ENCODE measurements at regions not wholly inside any gene's neighbourhood (a gene's known extent, or its start where the extent isn't known, plus 50 kb on each side); places are given as distances from the start of the nearest gene placed in this dataset.

DNA sequence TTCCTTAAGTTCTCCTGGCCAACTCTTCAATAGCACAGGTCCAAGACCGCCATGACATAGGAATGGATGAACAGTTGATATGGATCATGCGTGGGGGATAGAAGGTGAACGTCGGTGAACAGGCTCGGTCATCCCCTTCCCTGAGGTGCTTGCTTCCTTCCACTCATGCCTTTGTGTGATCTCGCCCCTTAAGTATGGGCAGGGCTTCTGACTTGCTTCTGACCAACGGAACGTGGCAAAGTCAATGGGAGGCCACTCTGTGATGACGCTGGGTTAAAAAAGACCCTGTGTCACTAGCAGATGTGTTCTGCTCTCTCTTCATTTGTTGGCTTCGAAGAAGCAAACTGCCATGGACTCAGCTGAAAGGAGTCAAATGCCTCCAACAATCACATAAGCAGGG, 240.5 kb upstream of the TUT7 start:
- Histone ChIP-seq H3K27me3 (ENCODE audit: control insufficient read depth in 3 of 3, insufficient read depth in 3 of 3, low read length in 2 of 3) (no peaks in the 10 kb centered on the region), H3K36me3 (ENCODE audit: control insufficient read depth in 4 of 4, insufficient read depth in 4 of 4, low read length in 4 of 4) (no peaks in the 10 kb centered on the region), H3K27ac (ENCODE audit: low read depth in 1 of 2, low read length in 1 of 2) (no peak overlapping the region), H3K9ac (ENCODE audit: insufficient read depth in 1 of 2, low read length in 2 of 2) (no peak overlapping the region), H3K4me3 (no peak overlapping the region), H3K9me3 (ENCODE audit: control insufficient read depth in 4 of 4, insufficient read depth in 3 of 4, low read length in 3 of 4) (peaks cover 0 to 2% (median 0%) of the 10 kb centered on the region in 4 donors), H3K4me1 (ENCODE audit: control insufficient read depth in 5 of 5, insufficient read depth in 5 of 5, low read length in 5 of 5) (peaks cover 0 to 10% (median 0%) of the 10 kb centered on the region in 5 donors)
- DNase-seq (no peak), ATAC-seq (ENCODE audit: insufficient read depth, low FRiP score) (no peak)
- TF ChIP-seq CTCF (IDR thresholded peaks at IDR 0.05; ENCODE audit: control extremely low read depth, extremely low read depth) = no peak
- 91 to 94% methylated on average over 10 of the region's 10 CpGs for WGBS, 2 donors

DNA sequence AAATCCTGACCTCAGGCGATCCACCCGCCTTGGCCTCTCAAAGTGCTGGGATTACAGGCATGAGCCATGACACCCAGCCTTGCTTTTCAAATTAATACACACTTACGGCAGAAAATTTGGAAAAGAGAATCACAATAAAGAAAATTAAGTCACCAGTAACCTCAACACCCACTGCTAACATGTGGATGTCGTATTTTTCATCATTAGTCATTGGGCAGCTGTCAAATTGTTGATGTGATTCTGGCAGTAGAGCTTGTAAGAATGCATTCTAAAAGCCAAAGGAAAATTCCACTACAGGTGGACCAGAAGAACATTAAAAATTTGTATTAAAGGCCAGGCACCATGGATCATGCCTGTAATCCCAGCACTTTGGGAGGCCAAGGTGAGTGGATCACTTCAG, 237.3 kb upstream of the TUT7 start:
- Histone ChIP-seq H3K9me3 (ENCODE audit: control insufficient read depth in 4 of 4, insufficient read depth in 3 of 4, low read length in 3 of 4) (peaks cover 0 to 2% (median 0%) of the 10 kb centered on the region in 4 donors), H3K4me1 (ENCODE audit: control insufficient read depth in 5 of 5, insufficient read depth in 5 of 5, low read length in 5 of 5) (peaks cover 0 to under 1% (median 0%) of the 10 kb centered on the region in 5 donors), H3K27me3 (ENCODE audit: control insufficient read depth in 3 of 3, insufficient read depth in 3 of 3, low read length in 2 of 3) (no peaks in the 10 kb centered on the region), H3K27ac (ENCODE audit: low read depth in 1 of 2, low read length in 1 of 2) (no peak overlapping the region), H3K36me3 (ENCODE audit: control insufficient read depth in 4 of 4, insufficient read depth in 4 of 4, low read length in 4 of 4) (no peaks in the 10 kb centered on the region), H3K9ac (ENCODE audit: insufficient read depth in 1 of 2, low read length in 2 of 2) (no peak overlapping the region), H3K4me3 (no peak overlapping the region)
- no peak for DNase-seq
- no peak for ATAC-seq (ENCODE audit: insufficient read depth, low FRiP score)
- TF ChIP-seq CTCF (IDR thresholded peaks at IDR 0.05; ENCODE audit: control extremely low read depth, extremely low read depth) = no peak
- 92 to 94% methylated on average over 4 of the region's 4 CpGs for WGBS, 2 donors

GRCh38 chr9:86589730-86590129, 235.5 kb upstream of the TUT7 start:
- Histone ChIP-seq H3K27ac (ENCODE audit: low read depth in 1 of 2, low read length in 1 of 2) (no peak overlapping the region), H3K9ac (ENCODE audit: insufficient read depth in 1 of 2, low read length in 2 of 2) (no peak overlapping the region), H3K27me3 (ENCODE audit: control insufficient read depth in 3 of 3, insufficient read depth in 3 of 3, low read length in 2 of 3) (no peaks in the 10 kb centered on the region), H3K4me3 (no peak overlapping the region), H3K9me3 (ENCODE audit: control insufficient read depth in 4 of 4, insufficient read depth in 3 of 4, low read length in 3 of 4) (peaks cover 0 to 2% (median 0%) of the 10 kb centered on the region in 4 donors), H3K4me1 (ENCODE audit: control insufficient read depth in 5 of 5, insufficient read depth in 5 of 5, low read length in 5 of 5) (peaks cover 0 to 18% (median 0%) of the 10 kb centered on the region in 5 donors), H3K36me3 (ENCODE audit: control insufficient read depth in 4 of 4, insufficient read depth in 4 of 4, low read length in 4 of 4) (no peaks in the 10 kb centered on the region)
- DNase-seq (no peak), ATAC-seq (ENCODE audit: insufficient read depth, low FRiP score) (no peak)
- 94 to 95% methylated on average over 11 of the region's 11 CpGs for WGBS, 2 donors
- TF ChIP-seq CTCF (IDR thresholded peaks at IDR 0.05; ENCODE audit: control extremely low read depth, extremely low read depth) = no peak

DNA sequence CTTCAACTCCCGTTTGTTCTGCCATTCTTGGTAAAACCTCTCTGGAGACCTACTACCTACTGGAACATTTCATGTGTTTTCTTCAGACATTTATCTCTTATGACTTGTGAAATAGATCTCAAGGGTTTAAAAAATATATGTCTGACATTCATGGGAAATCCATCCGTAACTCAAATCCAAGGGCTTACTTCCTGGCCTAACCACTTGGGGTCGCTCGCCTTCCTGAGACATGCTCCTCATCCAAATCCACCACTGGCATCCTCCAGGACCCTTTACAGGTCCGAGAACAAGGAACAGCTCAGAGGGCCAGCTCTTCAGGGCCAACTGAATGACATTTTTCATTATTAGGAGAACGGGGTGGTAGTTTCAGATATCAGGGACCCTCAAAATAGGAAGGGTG, 235.1 kb upstream of the TUT7 start:
- Histone ChIP-seq H3K36me3 (ENCODE audit: control insufficient read depth in 4 of 4, insufficient read depth in 4 of 4, low read length in 4 of 4) (no peaks in the 10 kb centered on the region), H3K4me3 (no peak overlapping the region), H3K27ac (ENCODE audit: low read depth in 1 of 2, low read length in 1 of 2) (no peak overlapping the region), H3K27me3 (ENCODE audit: control insufficient read depth in 3 of 3, insufficient read depth in 3 of 3, low read length in 2 of 3) (no peaks in the 10 kb centered on the region), H3K9ac (ENCODE audit: insufficient read depth in 1 of 2, low read length in 2 of 2) (no peak overlapping the region), H3K4me1 (ENCODE audit: control insufficient read depth in 5 of 5, insufficient read depth in 5 of 5, low read length in 5 of 5) (peaks cover 0 to 21% (median 0%) of the 10 kb centered on the region in 5 donors), H3K9me3 (ENCODE audit: control insufficient read depth in 4 of 4, insufficient read depth in 3 of 4, low read length in 3 of 4) (peaks cover 0 to 2% (median 0%) of the 10 kb centered on the region in 4 donors)
- 86 to 91% methylated on average over 6 of the region's 6 CpGs for WGBS, 2 donors
- no peak for TF ChIP-seq CTCF (IDR thresholded peaks at IDR 0.05; ENCODE audit: control extremely low read depth, extremely low read depth)
- DNase-seq (no peak), ATAC-seq (ENCODE audit: insufficient read depth, low FRiP score) (no peak)

Measured in lung (tissue), 11 donors.